HG03159 (cell line): ENCODE measurements at regions not wholly inside any gene's neighbourhood (a gene's known extent, or its start where the extent isn't known, plus 50 kb on each side); places are given as distances from the start of the nearest gene placed in this dataset.
"Not testable (repeated sequence)": the region's sequence is repeated elsewhere in the genome, so short reads cannot be mapped to it uniquely, and the experiment has no call there.

Experiments
- ATAC-seq: cut with Tn5 transposase; IDR thresholded peaks from one replicate; pipeline ENCODE4 v1.9.1; 2021; ENCODE audit warnings: mild to moderate bottlenecking, moderate library complexity; ENCODE audit not compliant: unreplicated experiment

DNA sequence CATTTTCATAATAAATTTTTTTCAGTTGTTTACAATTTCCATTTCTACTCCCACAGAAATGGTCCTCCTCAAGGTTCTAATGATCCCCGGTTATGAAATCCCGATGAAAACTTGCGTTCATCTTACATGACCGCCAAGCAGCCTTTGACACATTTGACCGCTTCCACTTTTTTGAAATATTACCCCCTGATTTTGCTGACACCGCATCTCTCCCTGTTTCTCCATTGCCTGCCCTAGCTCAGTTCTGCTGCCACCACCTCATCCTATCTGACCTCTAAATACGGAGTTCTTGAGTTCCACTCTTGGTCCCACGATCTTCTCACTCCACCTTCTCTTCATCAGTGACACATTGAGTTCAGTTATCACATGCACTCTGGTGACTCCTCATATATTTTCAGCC, 74.1 kb downstream of the SLC35B3 start:
- no peak for ATAC-seq

DNA sequence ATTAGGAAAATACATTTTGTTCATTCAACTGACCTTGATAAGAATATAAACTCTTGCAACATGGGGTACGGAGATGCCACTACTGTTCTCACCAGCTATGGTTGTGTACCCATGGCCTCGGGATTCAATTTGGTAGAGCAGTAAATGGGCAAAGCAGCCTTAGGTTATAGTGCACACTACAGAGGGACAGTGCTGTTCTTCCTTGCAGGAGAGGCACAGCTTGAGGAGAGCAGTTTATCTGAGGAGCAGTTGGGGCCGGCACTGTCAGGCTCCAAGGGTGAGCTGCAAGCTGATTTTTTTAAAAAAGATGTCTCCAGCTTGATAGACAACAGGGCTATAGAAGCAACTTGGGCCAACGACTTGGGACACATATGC, 82.4 kb downstream of the SLC35B3 start:
- ATAC-seq = no peak

- ATAC-seq = no peak
Observed at GRCh38 chr6:8352335-8352965, 82.9 kb downstream of the SLC35B3 start.

DNA sequence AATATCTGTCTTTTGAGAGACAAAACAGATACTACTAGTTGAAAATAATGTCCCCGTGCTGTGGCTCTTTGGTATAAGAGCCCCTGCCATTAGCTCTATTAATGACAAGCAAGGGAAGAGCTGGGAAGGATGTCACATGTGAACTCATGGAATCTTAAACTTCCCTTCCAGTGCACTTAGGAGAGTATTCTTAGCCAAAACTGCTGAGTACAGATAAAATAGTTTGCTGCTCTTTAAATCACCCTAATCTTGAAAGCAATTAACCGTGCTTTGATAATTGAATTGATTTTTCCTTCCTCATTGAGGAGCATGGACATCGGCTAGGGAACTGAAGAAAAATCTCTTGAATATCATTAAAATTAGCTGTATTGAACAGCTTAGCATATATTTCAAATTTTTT, 91.7 kb downstream of the SLC35B3 start:
- ATAC-seq = no peak

DNA sequence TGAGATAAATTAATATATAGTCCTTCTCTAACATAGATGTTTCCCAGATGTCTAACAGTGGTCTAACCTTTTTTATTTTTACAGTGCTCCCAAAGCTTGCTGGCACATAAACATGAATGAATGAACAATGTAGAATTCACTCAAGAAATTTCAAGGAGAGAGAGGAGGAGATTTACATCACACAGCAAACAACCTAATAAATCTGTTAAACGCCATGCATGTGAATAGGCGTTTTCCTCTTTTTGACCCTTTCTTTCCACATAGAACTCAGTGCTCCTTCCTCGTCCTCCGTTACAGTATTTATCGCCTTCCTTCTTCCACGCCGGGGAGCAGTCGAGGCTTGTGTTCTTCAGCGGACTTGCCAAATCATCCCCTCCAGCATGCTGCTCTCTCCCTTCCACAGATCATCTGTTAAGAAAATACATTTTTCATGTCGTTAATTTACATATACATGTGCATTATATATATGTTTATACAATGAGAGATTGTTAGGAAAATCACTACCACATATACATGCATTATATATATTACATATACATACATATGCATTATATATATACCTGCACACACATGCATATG, 93.0 kb downstream of the SLC35B3 start:
- no peak for ATAC-seq

- peak; percentile 56 for ATAC-seq
Observed at GRCh38 chr6:8337147-8337546, 98.2 kb downstream of the SLC35B3 start.

- no peak for ATAC-seq
Observed at GRCh38 chr6:8336406-8337057, 98.8 kb downstream of the SLC35B3 start.

DNA sequence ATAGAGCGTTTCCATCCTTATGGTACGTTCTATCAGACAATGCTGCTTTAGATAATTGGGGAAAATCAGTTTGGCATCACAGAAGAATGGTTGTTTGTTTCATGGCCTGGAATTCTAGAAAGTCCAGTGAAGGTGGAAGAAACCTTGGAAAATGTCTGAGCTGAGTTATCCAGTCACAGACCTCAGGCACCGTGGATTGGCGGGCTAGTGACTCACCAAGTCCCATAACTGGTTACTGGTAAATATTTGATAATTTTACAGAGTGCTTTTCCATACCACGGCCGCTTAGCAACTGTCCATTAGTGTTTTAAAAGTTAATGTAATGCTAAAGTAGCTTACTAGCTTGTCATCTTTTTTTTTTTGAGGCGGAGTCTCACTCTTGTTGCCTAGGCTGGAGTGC, 99.4 kb downstream of the SLC35B3 start:
- ATAC-seq = no peak

GRCh38 chr6:8335381-8335780, 100.0 kb downstream of the SLC35B3 start:
- ATAC-seq = no peak

DNA sequence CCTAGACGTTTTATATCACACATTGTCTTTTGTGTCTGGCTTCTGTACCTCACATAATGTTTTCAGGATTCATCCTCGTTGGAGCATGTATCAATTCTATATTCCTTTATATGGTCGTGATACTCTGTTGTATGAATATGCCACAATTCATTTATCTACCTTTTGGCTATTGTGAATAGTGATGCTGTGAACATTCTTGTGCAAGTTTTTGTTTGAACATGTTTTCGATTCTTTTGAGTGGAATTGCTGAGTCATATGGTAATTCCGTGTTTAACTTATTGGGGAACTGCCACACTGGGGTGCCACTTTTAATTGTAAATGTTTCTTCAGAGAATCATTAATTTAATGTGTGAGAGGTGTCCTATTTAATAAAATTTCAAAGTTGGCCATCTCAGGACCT, 101.2 kb downstream of the SLC35B3 start:
- ATAC-seq = no peak

DNA sequence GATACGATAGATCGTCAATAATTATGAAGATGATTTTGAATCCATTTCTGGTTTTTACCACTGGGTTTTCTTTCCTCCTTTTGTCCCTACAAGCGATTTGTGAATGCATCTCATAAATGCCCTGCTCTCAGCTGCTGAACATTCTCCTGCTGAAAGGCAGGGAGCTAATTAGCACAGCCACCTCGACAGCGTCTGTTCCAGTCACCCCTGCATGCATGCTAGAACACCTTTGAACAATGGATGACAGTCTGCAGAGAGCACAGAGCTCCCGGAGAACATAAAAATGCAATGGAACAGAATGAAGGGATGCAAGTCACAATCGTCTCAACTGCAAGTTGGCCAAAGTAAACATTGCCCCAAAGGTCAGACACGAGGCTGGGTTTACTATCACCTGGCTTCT, 105.8 kb downstream of the SLC35B3 start:
- no peak for ATAC-seq

- ATAC-seq = no peak
Observed at GRCh38 chr6:8325743-8326142, 109.6 kb downstream of the SLC35B3 start.

DNA sequence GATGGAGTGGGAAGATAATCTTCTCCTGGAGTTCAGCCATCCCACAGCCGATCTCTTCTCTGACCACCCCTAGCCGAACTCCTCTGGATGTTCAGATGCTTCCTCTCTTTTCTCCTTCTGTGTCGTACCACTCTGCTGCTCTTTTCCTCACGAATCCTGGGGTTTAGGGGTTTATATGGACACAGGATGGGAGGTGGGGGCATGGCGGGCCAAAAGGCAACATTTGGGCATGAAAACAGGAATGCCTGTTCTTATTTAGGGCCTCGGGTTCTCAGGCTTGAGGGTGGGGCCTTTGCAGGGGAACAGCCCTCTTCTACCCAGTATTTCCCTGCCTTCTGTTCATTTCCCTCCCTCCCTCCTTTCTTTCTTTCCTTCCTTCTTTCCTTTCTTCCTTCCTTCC, 112.7 kb downstream of the SLC35B3 start:
- no peak for ATAC-seq

DNA sequence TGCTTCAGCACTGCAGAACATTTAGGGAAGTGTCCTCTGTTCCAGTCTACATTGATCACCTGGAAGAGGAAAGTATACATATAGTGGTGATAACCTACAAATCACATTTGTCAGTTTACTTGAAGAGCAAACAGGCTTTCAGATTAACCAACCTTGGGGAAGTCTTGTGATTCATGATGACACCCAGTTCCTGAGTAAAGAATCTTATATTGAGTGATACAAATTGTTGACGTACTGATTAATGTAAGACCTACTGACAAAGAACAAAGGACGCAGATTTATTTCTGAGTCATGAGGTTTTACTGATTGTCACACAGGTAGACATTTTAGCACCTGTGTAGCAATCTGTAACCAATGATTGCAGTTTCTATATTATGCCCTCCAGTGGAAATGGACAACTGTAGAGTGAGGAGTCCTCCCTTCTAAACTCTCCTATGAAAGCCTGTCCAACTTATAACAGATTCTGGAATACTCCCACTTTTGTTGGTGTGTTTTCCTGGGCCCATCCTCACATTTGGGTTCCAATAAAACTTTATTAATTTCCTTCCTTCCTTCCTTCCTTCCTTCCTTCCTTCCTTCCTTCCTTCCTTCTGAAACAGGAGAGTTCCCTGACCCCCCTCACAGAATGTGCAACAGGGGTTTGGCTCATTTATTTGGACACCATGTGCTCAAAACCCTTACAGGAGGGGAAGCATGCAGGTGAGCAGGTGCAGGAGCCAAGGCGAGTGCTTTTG, 113.5 kb downstream of the SLC35B3 start:
- no peak for ATAC-seq

GRCh38 chr6:8315154-8315553, 120.2 kb downstream of the SLC35B3 start:
- ATAC-seq = no peak

- ATAC-seq = no peak
Observed at GRCh38 chr6:8301502-8301901, 133.8 kb downstream of the SLC35B3 start.

DNA sequence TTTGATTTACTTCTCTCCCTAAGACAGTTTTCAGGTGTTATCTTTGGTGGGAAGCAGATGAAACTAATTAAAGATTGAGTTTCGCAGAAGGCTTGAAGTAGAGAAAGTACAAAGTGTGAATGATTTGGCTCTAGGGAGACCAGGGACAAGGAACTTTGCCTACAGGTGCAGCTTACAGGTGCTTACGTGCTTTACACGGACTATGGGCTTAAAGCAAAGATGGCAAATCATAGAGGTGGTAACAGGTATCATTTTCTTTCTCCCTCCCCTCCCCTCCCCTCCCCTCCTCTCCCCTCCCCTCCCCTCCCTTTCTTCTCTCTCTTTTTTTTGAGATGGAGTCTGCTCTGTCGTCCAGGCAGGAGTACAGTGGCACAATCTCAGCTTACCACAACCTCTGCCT, 136.3 kb downstream of the SLC35B3 start:
- no peak for ATAC-seq

DNA sequence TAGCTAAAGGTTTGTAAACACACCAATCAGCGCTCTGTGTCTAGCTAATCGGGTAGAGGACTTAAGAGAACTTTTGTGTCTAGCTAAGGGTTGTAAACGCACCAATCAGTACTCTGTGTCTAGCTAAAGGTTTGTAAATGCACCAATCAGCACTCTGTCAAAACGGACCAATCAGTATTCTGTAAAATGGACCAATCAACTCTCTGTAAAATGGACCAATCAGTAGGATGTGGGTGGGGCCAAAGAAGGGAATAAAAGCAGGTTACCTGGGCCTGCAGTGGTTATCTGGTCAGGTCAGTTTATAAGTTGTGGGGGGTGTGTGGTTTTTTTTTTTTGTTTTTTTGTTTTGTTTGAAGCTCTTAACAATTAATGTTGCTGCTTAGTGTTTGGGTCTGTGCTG, 152.4 kb downstream of the SLC35B3 start:
- not testable (repeated sequence) for ATAC-seq

DNA sequence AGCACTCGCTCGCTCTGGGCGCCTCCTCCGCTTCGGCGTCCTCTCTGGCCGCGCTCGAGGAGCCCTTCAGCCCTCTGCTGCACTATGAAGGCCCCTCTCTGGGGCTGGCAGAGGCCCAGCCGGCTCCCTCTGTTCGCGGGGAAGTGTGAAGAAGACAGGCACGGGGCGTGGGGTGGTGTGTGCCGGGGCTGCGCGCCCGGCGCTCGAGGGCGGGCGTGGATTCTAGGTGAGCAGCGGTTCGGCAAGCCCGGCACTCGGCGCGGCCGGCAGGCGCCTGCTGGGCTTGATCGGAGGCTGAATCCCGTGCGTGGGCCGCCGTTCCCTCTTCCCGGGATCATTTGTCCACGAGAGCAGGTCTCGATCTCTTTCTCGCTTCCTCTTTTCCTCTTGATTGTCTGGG, 153.0 kb downstream of the SLC35B3 start:
- ATAC-seq = no peak

DNA sequence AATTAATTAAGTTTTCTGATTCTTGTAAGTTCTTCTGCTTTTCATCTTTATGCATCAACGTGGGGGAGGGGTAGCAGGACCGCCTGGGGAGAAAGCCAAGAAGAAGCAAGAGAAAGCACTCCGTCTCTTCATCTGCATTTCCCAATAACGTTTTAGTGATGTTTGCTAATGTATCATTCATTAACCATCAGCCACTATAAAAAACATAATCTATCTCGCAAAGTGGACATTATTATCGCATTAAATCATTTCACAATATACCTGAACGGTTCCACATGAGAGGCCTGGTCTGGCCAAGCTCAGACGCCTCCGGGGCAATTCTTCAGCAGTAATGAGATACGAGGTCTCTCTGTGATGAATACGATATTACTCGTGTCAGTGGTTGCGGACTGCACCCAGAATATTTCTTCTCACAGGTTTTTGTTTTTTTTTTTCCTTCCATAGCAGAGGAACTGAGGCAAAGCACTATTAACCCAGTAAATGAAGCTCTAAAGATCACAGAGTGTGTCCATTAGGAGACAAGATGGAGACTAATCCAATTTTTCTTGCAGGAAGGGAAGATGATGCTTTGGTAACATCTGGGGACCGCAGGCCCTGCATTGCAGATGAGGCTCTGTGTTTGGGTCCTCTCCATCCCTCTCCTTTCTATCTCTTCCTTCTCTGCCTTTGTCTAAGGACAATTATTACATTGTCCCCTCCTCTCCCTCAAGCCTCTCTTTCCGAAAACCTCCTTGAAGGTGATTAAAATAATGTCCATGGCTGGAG, 156.1 kb downstream of the SLC35B3 start:
- ATAC-seq = no peak

DNA sequence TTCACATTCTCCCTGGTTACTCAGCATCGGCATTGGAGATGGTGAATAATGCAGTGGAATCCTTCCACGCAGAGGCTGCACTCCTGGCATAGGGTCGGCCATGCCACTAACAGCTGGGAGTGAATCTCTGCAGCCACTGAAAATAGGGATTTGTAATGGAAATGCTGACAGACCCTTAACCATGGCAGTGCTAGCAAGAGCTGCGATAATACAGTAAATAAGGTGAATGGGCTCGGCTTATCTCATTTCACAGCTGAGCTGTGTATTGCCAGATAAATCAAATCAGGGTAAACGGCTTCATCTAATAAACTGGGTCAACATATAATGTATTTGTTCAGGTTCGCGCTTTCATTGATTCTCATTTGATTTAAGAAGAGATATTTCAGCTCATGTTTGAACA, 156.8 kb downstream of the SLC35B3 start:
- no peak for ATAC-seq
